Hepatocyte (in vitro differentiated cells): ENCODE measurements at regions not wholly inside any gene's neighbourhood (a gene's known extent, or its start where the extent isn't known, plus 50 kb on each side); places are given as distances from the start of the nearest gene placed in this dataset.

ENCODE experiments used
- DNase-seq: peaks from one replicate; pipeline ENCODE4 v3.0.0-alpha.2; 2016; ENCODE audit warnings: low spot score
- H2AFZ ChIP-seq: fragments of 200-600 bp; sonication (generic); 2 replicates; pipeline ENCODE4 v1.6.0; 2016; ENCODE audit warnings: antibody characterized with exemption, mild to moderate bottlenecking
- H3K27ac ChIP-seq: fragments of 200-600 bp; sonication (generic); 2 replicates; pipeline ENCODE4 v1.5.1; 2016; ENCODE audit warnings: mild to moderate bottlenecking
- H3K27me3 ChIP-seq: fragments of 200-600 bp; sonication (generic); 2 replicates; pipeline ENCODE4 v1.6.1; 2016
- H3K36me3 ChIP-seq: fragments of 200-600 bp; sonication (generic); replicated peaks from 2 replicates; pipeline ENCODE4 v1.5.1; 2016; ENCODE audit warnings: low read depth; ENCODE audit not compliant: insufficient read depth
- H3K4me1 ChIP-seq: fragments of 200-600 bp; sonication (generic); 2 replicates; pipeline ENCODE4 v1.5.1; 2016; ENCODE audit warnings: mild to moderate bottlenecking, moderate library complexity; ENCODE audit not compliant: insufficient read depth
- H3K4me2 ChIP-seq: fragments of 200-600 bp; sonication (generic); 2 replicates; pipeline ENCODE4 v1.6.0; 2016
- H3K4me3 ChIP-seq: fragments of 200-600 bp; sonication (generic); 2 replicates; pipeline ENCODE4 v1.5.1; 2016; ENCODE audit warnings: mild to moderate bottlenecking
- H3K79me2 ChIP-seq: fragments of 200-600 bp; sonication (generic); 2 replicates; pipeline ENCODE4 v1.6.0; 2017; ENCODE audit warnings: mild to moderate bottlenecking
- H3K9me2 ChIP-seq: fragments of 200-600 bp; sonication (generic); replicated peaks from 2 replicates; pipeline ENCODE4 v1.6.0; 2017; ENCODE audit warnings: mild to moderate bottlenecking; ENCODE audit not compliant: insufficient read depth
- H3K9me3 ChIP-seq: fragments of 200-600 bp; sonication (generic); 2 replicates; pipeline ENCODE4 v1.5.1; 2016; ENCODE audit warnings: low read depth, mild to moderate bottlenecking
- H4K20me1 ChIP-seq: fragments of 200-600 bp; sonication (generic); 2 replicates; pipeline ENCODE4 v1.6.0; 2016; ENCODE audit warnings: mild to moderate bottlenecking; ENCODE audit not compliant: insufficient read depth, poor library complexity, severe bottlenecking
- EZH2 ChIP-seq: fragments of 200-600 bp; sonication (generic); IDR thresholded peaks from 2 replicates; pipeline ENCODE4 v1.6.1; 2016; ENCODE audit warnings: antibody characterized with exemption, mild to moderate bottlenecking, borderline replicate concordance
- EZH2phosphoT487 ChIP-seq: fragments of 200-600 bp; sonication (generic); IDR thresholded peaks from one replicate; pipeline ENCODE4 v1.6.1; 2018; ENCODE audit warnings: antibody characterized with exemption, mild to moderate bottlenecking, low read depth, moderate library complexity; ENCODE audit not compliant: unreplicated experiment, severe bottlenecking
- WGBS: methylation state at CpG from one replicate; pipeline ENCODE4 v1.1.6; 2016; ENCODE audit warnings: low lambda C conversion rate; ENCODE audit errors: missing lambda C conversion rate; 5-methylcytosine and 5-hydroxymethylcytosine counted together
- TF ChIP-seq, protein P1 (sequence below): fragments of 200-600 bp; sonication (generic); IDR thresholded peaks from 2 replicates; pipeline ENCODE4 v1.5.1; 2016; ENCODE audit warnings: antibody characterized with exemption, mild to moderate bottlenecking; ENCODE audit not compliant: poor library complexity

GRCh38 chr5:156043351-156043750, 283.6 kb upstream of the SGCD start:
- Histone ChIP-seq H3K36me3 (no peaks in the 10 kb centered on the region), H3K79me2 (no peaks in the 10 kb centered on the region), H3K27ac (no peak overlapping the region), H3K9me3 (no peaks in the 10 kb centered on the region), H3K4me2 (no peak overlapping the region), H3K27me3 (no peaks in the 10 kb centered on the region), H3K4me3 (no peak overlapping the region), H4K20me1 (no peaks in the 10 kb centered on the region), H3K9me2 (no peaks in the 10 kb centered on the region), H3K4me1 (no peaks in the 10 kb centered on the region), H2AFZ (no peak overlapping the region)
- TF ChIP-seq EZH2, result no peak
- TF ChIP-seq EZH2phosphoT487, result no peak
- TF ChIP-seq, protein P1, sequence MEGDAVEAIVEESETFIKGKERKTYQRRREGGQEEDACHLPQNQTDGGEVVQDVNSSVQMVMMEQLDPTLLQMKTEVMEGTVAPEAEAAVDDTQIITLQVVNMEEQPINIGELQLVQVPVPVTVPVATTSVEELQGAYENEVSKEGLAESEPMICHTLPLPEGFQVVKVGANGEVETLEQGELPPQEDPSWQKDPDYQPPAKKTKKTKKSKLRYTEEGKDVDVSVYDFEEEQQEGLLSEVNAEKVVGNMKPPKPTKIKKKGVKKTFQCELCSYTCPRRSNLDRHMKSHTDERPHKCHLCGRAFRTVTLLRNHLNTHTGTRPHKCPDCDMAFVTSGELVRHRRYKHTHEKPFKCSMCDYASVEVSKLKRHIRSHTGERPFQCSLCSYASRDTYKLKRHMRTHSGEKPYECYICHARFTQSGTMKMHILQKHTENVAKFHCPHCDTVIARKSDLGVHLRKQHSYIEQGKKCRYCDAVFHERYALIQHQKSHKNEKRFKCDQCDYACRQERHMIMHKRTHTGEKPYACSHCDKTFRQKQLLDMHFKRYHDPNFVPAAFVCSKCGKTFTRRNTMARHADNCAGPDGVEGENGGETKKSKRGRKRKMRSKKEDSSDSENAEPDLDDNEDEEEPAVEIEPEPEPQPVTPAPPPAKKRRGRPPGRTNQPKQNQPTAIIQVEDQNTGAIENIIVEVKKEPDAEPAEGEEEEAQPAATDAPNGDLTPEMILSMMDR, result no peak
- DNase-seq, result no peak

DNA sequence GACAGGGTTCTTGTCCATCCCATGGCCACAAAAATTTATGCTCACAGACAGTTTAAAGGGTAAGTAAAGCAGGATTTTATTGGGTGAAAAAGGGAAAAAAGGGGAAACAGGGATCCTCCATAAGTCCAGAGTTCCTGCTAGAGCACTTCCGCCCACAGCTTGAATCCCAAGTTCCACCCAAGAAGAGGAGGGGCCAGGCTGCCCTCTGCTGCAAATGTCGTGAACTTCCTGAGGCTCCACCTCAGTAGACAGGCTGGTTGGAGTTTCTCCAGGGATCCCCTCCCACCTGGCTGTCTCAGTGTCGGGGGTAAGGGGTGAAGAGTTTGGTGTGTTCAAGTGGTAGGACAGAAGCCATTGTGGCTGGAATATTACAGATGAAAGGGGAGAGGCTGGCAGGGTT, 275.0 kb upstream of the SGCD start:
- DNase-seq, result peak; percentile 12
- no peak overlapping the region for H3K4me2 ChIP-seq
- no peak overlapping the region for H2AFZ ChIP-seq
- no peak overlapping the region for H3K27ac ChIP-seq
- no peak for TF ChIP-seq EZH2
- TF ChIP-seq, protein P1, result peak; percentile 3
- no peaks in the 10 kb centered on the region for H3K27me3 ChIP-seq
- no peaks in the 10 kb centered on the region for H4K20me1 ChIP-seq
- H3K9me3 ChIP-seq, result no peaks in the 10 kb centered on the region
- H3K9me2 ChIP-seq, result no peaks in the 10 kb centered on the region
- H3K36me3 ChIP-seq, result no peaks in the 10 kb centered on the region
- H3K4me1 ChIP-seq, result no peaks in the 10 kb centered on the region
- WGBS, result 64% methylated on average over 3 of the region's 3 CpGs
- H3K79me2 ChIP-seq, result no peaks in the 10 kb centered on the region
- no peak overlapping the region for H3K4me3 ChIP-seq

GRCh38 chr5:156052656-156053055, 274.3 kb upstream of the SGCD start:
- TF ChIP-seq EZH2 (no peak), EZH2phosphoT487 (no peak)
- TF ChIP-seq, protein P1, result no peak
- H3K9me2 ChIP-seq, result no peaks in the 10 kb centered on the region
- H3K79me2 ChIP-seq, result no peaks in the 10 kb centered on the region
- H4K20me1 ChIP-seq, result no peaks in the 10 kb centered on the region
- DNase-seq, result no peak
- no peaks in the 10 kb centered on the region for H3K36me3 ChIP-seq
- no peaks in the 10 kb centered on the region for H3K9me3 ChIP-seq
- no peak overlapping the region for H3K27ac ChIP-seq
- WGBS, result 56% methylated on average over 1 of the region's 1 CpG
- H3K4me2 ChIP-seq, result no peak overlapping the region
- H3K27me3 ChIP-seq, result no peaks in the 10 kb centered on the region
- no peaks in the 10 kb centered on the region for H3K4me1 ChIP-seq
- no peak overlapping the region for H2AFZ ChIP-seq
- no peak overlapping the region for H3K4me3 ChIP-seq

GRCh38 chr5:156053056-156053455, 273.9 kb upstream of the SGCD start:
- Histone ChIP-seq H4K20me1 (no peaks in the 10 kb centered on the region), H3K36me3 (no peaks in the 10 kb centered on the region), H3K9me2 (no peaks in the 10 kb centered on the region), H3K4me1 (no peaks in the 10 kb centered on the region), H3K4me2 (no peak overlapping the region), H2AFZ (no peak overlapping the region), H3K27me3 (no peaks in the 10 kb centered on the region), H3K9me3 (no peaks in the 10 kb centered on the region), H3K4me3 (no peak overlapping the region), H3K79me2 (no peaks in the 10 kb centered on the region), H3K27ac (no peak overlapping the region)
- 84% methylated on average over 2 of the region's 2 CpGs for WGBS
- TF ChIP-seq EZH2 (no peak), EZH2phosphoT487 (no peak)
- TF ChIP-seq, protein P1, result no peak
- DNase-seq, result no peak
